ENCODE measurements at regions not wholly inside any gene's neighbourhood (a gene's known extent, or its start where the extent isn't known, plus 50 kb on each side); places are given as distances from the start of the nearest gene placed in this dataset.

DNA sequence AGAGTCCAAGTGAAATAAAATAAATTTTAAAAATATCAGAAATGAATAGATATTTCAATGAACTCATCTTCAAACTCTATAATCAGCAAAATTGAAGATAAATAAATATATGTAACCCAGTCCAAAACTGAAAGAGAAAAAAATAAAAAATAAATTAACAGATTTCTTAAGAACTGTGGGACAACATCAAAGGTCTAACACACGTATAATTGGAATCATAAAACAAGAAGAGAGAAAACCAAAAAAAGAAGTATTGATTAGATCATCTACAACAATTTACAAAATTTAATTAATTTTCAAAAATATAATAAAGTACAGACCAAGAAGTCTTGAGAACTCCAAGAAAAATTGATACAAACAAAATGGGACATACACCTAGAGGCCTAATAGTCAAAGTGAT is 625.8 kb upstream of the SORCS1 start:
- ChIA-PET CTCF (no interaction called here), POLR2A (no interaction called here)
- no peak overlapping the region for H3K4me3 ChIP-seq (ENCODE audit: low read depth in 2 of 2, low read length in 2 of 2)
- BruUV-seq (replicated peaks) = no TSS peak
- no peaks in the 10 kb centered on the region for H3K4me1 ChIP-seq (ENCODE audit: control insufficient read depth, insufficient read depth, low read length)
- ATAC-seq (no peak), DNase-seq (ENCODE audit: low read depth, low spot score) (no peak)
- H3K27ac ChIP-seq (ENCODE audit: low read length) = no peak overlapping the region
- no peaks in the 10 kb centered on the region for H3K36me3 ChIP-seq (ENCODE audit: control insufficient read depth, insufficient read depth, low read length)
- TF ChIP-seq TCF7L2 (IDR thresholded peaks at IDR 0.05; ENCODE audit: low read depth, low read length) (no peak), SIN3A (IDR thresholded peaks at IDR 0.05; ENCODE audit: borderline replicate concordance, insufficient read depth, low read depth, low read length) (no peak), POLR2AphosphoS5 (IDR thresholded peaks at IDR 0.05; ENCODE audit: low read depth, low read length) (no peak)
- TF ChIP-seq, protein P1, sequence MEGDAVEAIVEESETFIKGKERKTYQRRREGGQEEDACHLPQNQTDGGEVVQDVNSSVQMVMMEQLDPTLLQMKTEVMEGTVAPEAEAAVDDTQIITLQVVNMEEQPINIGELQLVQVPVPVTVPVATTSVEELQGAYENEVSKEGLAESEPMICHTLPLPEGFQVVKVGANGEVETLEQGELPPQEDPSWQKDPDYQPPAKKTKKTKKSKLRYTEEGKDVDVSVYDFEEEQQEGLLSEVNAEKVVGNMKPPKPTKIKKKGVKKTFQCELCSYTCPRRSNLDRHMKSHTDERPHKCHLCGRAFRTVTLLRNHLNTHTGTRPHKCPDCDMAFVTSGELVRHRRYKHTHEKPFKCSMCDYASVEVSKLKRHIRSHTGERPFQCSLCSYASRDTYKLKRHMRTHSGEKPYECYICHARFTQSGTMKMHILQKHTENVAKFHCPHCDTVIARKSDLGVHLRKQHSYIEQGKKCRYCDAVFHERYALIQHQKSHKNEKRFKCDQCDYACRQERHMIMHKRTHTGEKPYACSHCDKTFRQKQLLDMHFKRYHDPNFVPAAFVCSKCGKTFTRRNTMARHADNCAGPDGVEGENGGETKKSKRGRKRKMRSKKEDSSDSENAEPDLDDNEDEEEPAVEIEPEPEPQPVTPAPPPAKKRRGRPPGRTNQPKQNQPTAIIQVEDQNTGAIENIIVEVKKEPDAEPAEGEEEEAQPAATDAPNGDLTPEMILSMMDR (IDR thresholded peaks at IDR 0.05) = no peak
- TF ChIP-seq, protein P2, sequence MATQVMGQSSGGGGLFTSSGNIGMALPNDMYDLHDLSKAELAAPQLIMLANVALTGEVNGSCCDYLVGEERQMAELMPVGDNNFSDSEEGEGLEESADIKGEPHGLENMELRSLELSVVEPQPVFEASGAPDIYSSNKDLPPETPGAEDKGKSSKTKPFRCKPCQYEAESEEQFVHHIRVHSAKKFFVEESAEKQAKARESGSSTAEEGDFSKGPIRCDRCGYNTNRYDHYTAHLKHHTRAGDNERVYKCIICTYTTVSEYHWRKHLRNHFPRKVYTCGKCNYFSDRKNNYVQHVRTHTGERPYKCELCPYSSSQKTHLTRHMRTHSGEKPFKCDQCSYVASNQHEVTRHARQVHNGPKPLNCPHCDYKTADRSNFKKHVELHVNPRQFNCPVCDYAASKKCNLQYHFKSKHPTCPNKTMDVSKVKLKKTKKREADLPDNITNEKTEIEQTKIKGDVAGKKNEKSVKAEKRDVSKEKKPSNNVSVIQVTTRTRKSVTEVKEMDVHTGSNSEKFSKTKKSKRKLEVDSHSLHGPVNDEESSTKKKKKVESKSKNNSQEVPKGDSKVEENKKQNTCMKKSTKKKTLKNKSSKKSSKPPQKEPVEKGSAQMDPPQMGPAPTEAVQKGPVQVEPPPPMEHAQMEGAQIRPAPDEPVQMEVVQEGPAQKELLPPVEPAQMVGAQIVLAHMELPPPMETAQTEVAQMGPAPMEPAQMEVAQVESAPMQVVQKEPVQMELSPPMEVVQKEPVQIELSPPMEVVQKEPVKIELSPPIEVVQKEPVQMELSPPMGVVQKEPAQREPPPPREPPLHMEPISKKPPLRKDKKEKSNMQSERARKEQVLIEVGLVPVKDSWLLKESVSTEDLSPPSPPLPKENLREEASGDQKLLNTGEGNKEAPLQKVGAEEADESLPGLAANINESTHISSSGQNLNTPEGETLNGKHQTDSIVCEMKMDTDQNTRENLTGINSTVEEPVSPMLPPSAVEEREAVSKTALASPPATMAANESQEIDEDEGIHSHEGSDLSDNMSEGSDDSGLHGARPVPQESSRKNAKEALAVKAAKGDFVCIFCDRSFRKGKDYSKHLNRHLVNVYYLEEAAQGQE (IDR thresholded peaks at IDR 0.05; ENCODE audit: insufficient read depth in 1 of 2, low read depth in 2 of 2, low read length in 1 of 2) = no peak
- H3K9me3 ChIP-seq (ENCODE audit: control insufficient read depth, insufficient read depth, low read depth, low read length) = 0 out of 2 replicates have a peak, but pooled peaks cover 5% of the 10 kb centered on the region
- H3K27me3 ChIP-seq (ENCODE audit: control insufficient read depth, insufficient read depth, low read length) = no peaks in the 10 kb centered on the region
- in situ Hi-C loops (cut with HindIII; ENCODE audit: low pct_unique_long_range_greater_than_20kb, low sequenced_read_pairs) = no loop called here
- intact Hi-C loops (cut with micrococcal nuclease; ENCODE audit: unreplicated experiment) = no loop called here

DNA sequence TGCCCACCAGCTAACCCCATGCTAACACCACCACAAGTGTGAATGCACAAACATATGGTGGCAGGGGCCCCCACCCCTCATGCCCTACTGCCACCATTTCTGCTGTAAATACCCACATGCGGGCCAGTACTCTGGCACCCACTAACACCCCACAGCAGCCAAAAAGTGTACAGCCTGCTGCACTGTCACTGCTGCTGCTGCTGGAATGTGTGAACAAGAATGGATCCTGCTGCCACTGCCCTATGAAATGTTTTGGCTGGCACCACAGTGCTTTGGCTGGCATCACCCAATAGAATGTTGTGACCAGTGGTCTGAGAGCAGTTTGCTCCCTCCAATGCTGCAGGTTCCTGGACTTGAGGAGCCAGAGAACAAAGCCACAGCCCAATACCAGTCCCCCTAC is 606.6 kb upstream of the SORCS1 start:
- CTCF ChIA-PET = no interaction called here
- in situ Hi-C loops (cut with HindIII; ENCODE audit: low pct_unique_long_range_greater_than_20kb, low sequenced_read_pairs) (no loop called here), intact Hi-C loops (cut with micrococcal nuclease; ENCODE audit: unreplicated experiment) (no loop called here)
- H3K4me1 ChIP-seq (ENCODE audit: control insufficient read depth, insufficient read depth, low read length) = no peaks in the 10 kb centered on the region
- TF ChIP-seq POLR2AphosphoS5 (IDR thresholded peaks at IDR 0.05; ENCODE audit: low read depth, low read length) = no peak
- no peak for DNase-seq (ENCODE audit: low read depth, low spot score)
- H3K9me3 ChIP-seq (ENCODE audit: control insufficient read depth, insufficient read depth, low read depth, low read length) = no peaks in the 10 kb centered on the region
- BruUV-seq (replicated peaks) = no TSS peak
- POLR2A ChIA-PET = no interaction called here
- ATAC-seq = no peak
- no peaks in the 10 kb centered on the region for H3K27me3 ChIP-seq (ENCODE audit: control insufficient read depth, insufficient read depth, low read length)
- no peak overlapping the region for H3K27ac ChIP-seq (ENCODE audit: low read length)
- H3K4me3 ChIP-seq (ENCODE audit: low read depth in 2 of 2, low read length in 2 of 2) = no peak overlapping the region
- no peaks in the 10 kb centered on the region for H3K36me3 ChIP-seq (ENCODE audit: control insufficient read depth, insufficient read depth, low read length)

DNA sequence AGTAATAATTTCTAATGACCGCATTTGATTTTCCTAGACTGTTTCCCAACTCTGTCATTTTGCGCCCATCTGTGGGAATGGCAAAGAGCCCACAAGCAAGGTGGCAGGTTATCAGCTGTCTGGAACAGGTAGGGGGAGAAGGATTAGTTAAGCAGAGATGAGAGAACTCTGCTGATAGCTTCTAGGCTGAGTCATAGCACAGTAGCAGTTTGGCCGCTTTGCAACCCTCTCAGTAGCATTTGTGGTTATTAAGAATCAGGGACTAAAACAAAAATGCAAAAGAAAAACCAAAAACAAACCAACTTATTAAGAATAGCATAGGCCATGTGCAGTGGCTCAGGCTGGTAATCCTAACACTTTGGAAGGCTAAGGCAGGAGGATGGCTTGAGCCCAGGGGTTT is 602.7 kb upstream of the SORCS1 start:
- ChIA-PET CTCF (no interaction called here), POLR2A (no interaction called here)
- H3K27ac ChIP-seq (ENCODE audit: low read length) = no peak overlapping the region
- no peaks in the 10 kb centered on the region for H3K9me3 ChIP-seq (ENCODE audit: control insufficient read depth, insufficient read depth, low read depth, low read length)
- BruUV-seq (replicated peaks) = no TSS peak
- DNase-seq (ENCODE audit: low read depth, low spot score) (no peak), ATAC-seq (no peak)
- no peaks in the 10 kb centered on the region for H3K36me3 ChIP-seq (ENCODE audit: control insufficient read depth, insufficient read depth, low read length)
- in situ Hi-C loops (cut with HindIII; ENCODE audit: low pct_unique_long_range_greater_than_20kb, low sequenced_read_pairs) = no loop called here
- no peak overlapping the region for H3K4me3 ChIP-seq (ENCODE audit: low read depth in 2 of 2, low read length in 2 of 2)
- no peaks in the 10 kb centered on the region for H3K4me1 ChIP-seq (ENCODE audit: control insufficient read depth, insufficient read depth, low read length)
- H3K27me3 ChIP-seq (ENCODE audit: control insufficient read depth, insufficient read depth, low read length) = no peaks in the 10 kb centered on the region
- intact Hi-C loops (cut with micrococcal nuclease; ENCODE audit: unreplicated experiment) = no loop called here
- TF ChIP-seq, protein P1 (IDR thresholded peaks at IDR 0.05) = no peak
- TF ChIP-seq TCF7L2 (IDR thresholded peaks at IDR 0.05; ENCODE audit: low read depth, low read length) (no peak), POLR2AphosphoS5 (IDR thresholded peaks at IDR 0.05; ENCODE audit: low read depth, low read length) (no peak), SIN3A (IDR thresholded peaks at IDR 0.05; ENCODE audit: borderline replicate concordance, insufficient read depth, low read depth, low read length) (no peak)
- TF ChIP-seq, protein P2 (IDR thresholded peaks at IDR 0.05; ENCODE audit: insufficient read depth in 1 of 2, low read depth in 2 of 2, low read length in 1 of 2) = no peak

Measured in Panc1 (cell line).